DOHH2 (cell line): ENCODE measurements at regions not wholly inside any gene's neighbourhood (a gene's known extent, or its start where the extent isn't known, plus 50 kb on each side); places are given as distances from the start of the nearest gene placed in this dataset.
"Not testable (repeated sequence)": the region's sequence is repeated elsewhere in the genome, so short reads cannot be mapped to it uniquely, and the experiment has no call there.

Experiments
- H3F3A ChIP-seq: fragments of 200-600 bp; sonication (generic), shearing (Covaris generic); 2 replicates; pipeline ENCODE4 v1.6.0; 2016; ENCODE audit warnings: antibody characterized with exemption, mild to moderate bottlenecking; ENCODE audit not compliant: control insufficient read depth, insufficient read depth
- H3K27ac ChIP-seq: fragments of 200-600 bp; sonication (generic); 2 replicates; pipeline ENCODE4 v1.5.1; 2014; ENCODE audit warnings: low read depth, mild to moderate bottlenecking, low read length, moderate library complexity
- H3K27me3 ChIP-seq: fragments of 200-600 bp; sonication (generic); 2 replicates; pipeline ENCODE4 v1.6.1; 2014; ENCODE audit warnings: mild to moderate bottlenecking, low read length, mixed read lengths; ENCODE audit not compliant: control insufficient read depth
- H3K36me3 ChIP-seq: fragments of 200-600 bp; sonication (generic); 2 replicates; pipeline ENCODE4 v1.6.1; 2014; ENCODE audit warnings: mild to moderate bottlenecking, low read length, moderate library complexity, mixed read lengths; ENCODE audit not compliant: control insufficient read depth
- H3K4me1 ChIP-seq: fragments of 200-600 bp; sonication (generic); 2 replicates; pipeline ENCODE4 v1.6.1; 2014; ENCODE audit warnings: mild to moderate bottlenecking, low read length, mixed read lengths; ENCODE audit not compliant: control insufficient read depth
- H3K4me2 ChIP-seq: fragments of 200-600 bp; sonication (generic); 2 replicates; pipeline ENCODE4 v1.6.0; 2014; ENCODE audit warnings: mild to moderate bottlenecking, low read length, moderate library complexity
- H3K4me3 ChIP-seq: fragments of 200-600 bp; sonication (generic); 2 replicates; pipeline ENCODE4 v1.5.1; 2014; ENCODE audit warnings: mild to moderate bottlenecking, low read length, mixed read lengths
- H3K79me2 ChIP-seq: fragments of 200-600 bp; sonication (generic); 2 replicates; pipeline ENCODE4 v1.6.1; 2014; ENCODE audit warnings: mild to moderate bottlenecking, low read length, mixed read lengths; ENCODE audit not compliant: control insufficient read depth
- H3K9me2 ChIP-seq: fragments of 200-600 bp; sonication (generic); replicated peaks from 2 replicates; pipeline ENCODE4 v1.6.1; 2014; ENCODE audit warnings: mild to moderate bottlenecking, low read length, mixed read lengths; ENCODE audit not compliant: control insufficient read depth
- H3K9me3 ChIP-seq: fragments of 200-600 bp; sonication (generic); 2 replicates; pipeline ENCODE4 v1.6.1; 2014; ENCODE audit warnings: antibody characterized with exemption, low read length, mixed read lengths; ENCODE audit not compliant: control insufficient read depth, insufficient read depth
- H4K20me1 ChIP-seq: fragments of 200-600 bp; sonication (generic); 2 replicates; pipeline ENCODE4 v1.6.0; 2014; ENCODE audit warnings: low read depth, mild to moderate bottlenecking, antibody characterized with exemption, low read length, moderate library complexity; ENCODE audit not compliant: control insufficient read depth, insufficient read depth
- CTCF ChIP-seq: fragments of 200-600 bp; sonication (generic); IDR thresholded peaks from one replicate; pipeline ENCODE4 v1.5.1; 2014; ENCODE audit warnings: antibody characterized with exemption, mild to moderate bottlenecking, low read depth, low read length; ENCODE audit not compliant: poor library complexity, severe bottlenecking
- EZH2phosphoT487 ChIP-seq: fragments of 200-600 bp; sonication (generic); IDR thresholded peaks from 2 replicates; pipeline ENCODE4 v1.6.1; 2017; ENCODE audit warnings: borderline replicate concordance, mild to moderate bottlenecking, antibody characterized with exemption, low read length, moderate library complexity, mixed read lengths

- Histone ChIP-seq H4K20me1 (no peaks in the 10 kb centered on the region), H3K79me2 (no peaks in the 10 kb centered on the region), H3K4me2 (no peak overlapping the region), H3K9me2 (no peaks in the 10 kb centered on the region), H3K36me3 (no peaks in the 10 kb centered on the region), H3K4me3 (no peak overlapping the region), H3K27ac (no peak overlapping the region), H3K9me3 (no peaks in the 10 kb centered on the region), H3F3A (no peaks in the 10 kb centered on the region), H3K4me1 (no peaks in the 10 kb centered on the region), H3K27me3 (no peaks in the 10 kb centered on the region)
- no peak for TF ChIP-seq CTCF
- TF ChIP-seq EZH2phosphoT487: no peak
These were observed 208.6 kb downstream of the RASSF9 start for GRCh38 chr12:85627584-85627983.

GRCh38 chr12:85628562-85628961 lies 207.6 kb downstream of the RASSF9 start:
- not testable (repeated sequence) for H3K79me2 ChIP-seq, H3K9me3 ChIP-seq, H3K36me3 ChIP-seq, H3K9me2 ChIP-seq, H3K27me3 ChIP-seq, H4K20me1 ChIP-seq, H3F3A ChIP-seq, H3K27ac ChIP-seq, H3K4me3 ChIP-seq, H3K4me1 ChIP-seq, H3K4me2 ChIP-seq

GRCh38 chr12:85630851-85631250 lies 205.4 kb downstream of the RASSF9 start:
- H3K9me3 ChIP-seq: no peaks in the 10 kb centered on the region
- TF ChIP-seq EZH2phosphoT487 (no peak), CTCF (no peak)
- H3K9me2 ChIP-seq: no peaks in the 10 kb centered on the region
- H3K4me2 ChIP-seq: no peak overlapping the region
- no peaks in the 10 kb centered on the region for H3K79me2 ChIP-seq
- no peaks in the 10 kb centered on the region for H4K20me1 ChIP-seq
- no peaks in the 10 kb centered on the region for H3K4me1 ChIP-seq
- H3F3A ChIP-seq: no peaks in the 10 kb centered on the region
- H3K4me3 ChIP-seq: no peak overlapping the region
- H3K36me3 ChIP-seq: no peaks in the 10 kb centered on the region
- H3K27ac ChIP-seq: no peak overlapping the region
- H3K27me3 ChIP-seq: no peaks in the 10 kb centered on the region

GRCh38 chr12:85632390-85632789 lies 203.8 kb downstream of the RASSF9 start:
- Histone ChIP-seq H3K27ac (no peak overlapping the region), H3K36me3 (no peaks in the 10 kb centered on the region), H3K4me1 (no peaks in the 10 kb centered on the region), H3K27me3 (no peaks in the 10 kb centered on the region), H3F3A (no peaks in the 10 kb centered on the region), H3K4me3 (no peak overlapping the region), H4K20me1 (no peaks in the 10 kb centered on the region), H3K9me3 (no peaks in the 10 kb centered on the region), H3K4me2 (no peak overlapping the region), H3K79me2 (no peaks in the 10 kb centered on the region), H3K9me2 (no peaks in the 10 kb centered on the region)
- TF ChIP-seq EZH2phosphoT487: no peak
- no peak for TF ChIP-seq CTCF
